Aorta (tissue), 5 donors: ENCODE measurements at regions not wholly inside any gene's neighbourhood (a gene's known extent, or its start where the extent isn't known, plus 50 kb on each side); places are given as distances from the start of the nearest gene placed in this dataset.
A peak's percentile ranks its signal among the peaks of the same experiment; 100 is the strongest.
"Not testable (repeated sequence)": the region's sequence is repeated elsewhere in the genome, so short reads cannot be mapped to it uniquely, and the experiment has no call there.

Source experiments
- ATAC-seq: fragments of 200-7000 bp; cut with Tn5 transposase; one replicate; pipeline ENCODE4 v1.9.1; 2022; ENCODE audit warnings: moderate library complexity; ENCODE audit not compliant: low FRiP score
- DNase-seq, 2 donors: peaks; one replicate each; pipeline ENCODE4 v3.0.0-alpha.2; 2020
- H3K27ac ChIP-seq, 2 donors: one replicate each; pipeline ENCODE4 v1.5.1; 2013; ENCODE audit warnings: low read length in 2 of 2, mild to moderate bottlenecking in 2 of 2, moderate library complexity in 2 of 2, control low read depth in 1 of 2, inconsistent platforms in 1 of 2, low read depth in 1 of 2
- H3K27me3 ChIP-seq, 2 donors: one replicate each; pipeline ENCODE4 v1.6.1; 2013; ENCODE audit warnings: control low read depth in 1 of 2, low read length in 1 of 2, mild to moderate bottlenecking in 1 of 2, moderate library complexity in 1 of 2; ENCODE audit not compliant: insufficient read depth in 2 of 2, control insufficient read depth in 1 of 2
- H3K36me3 ChIP-seq, 2 donors: one replicate each; pipeline ENCODE4 v1.6.1; 2013; ENCODE audit warnings: control low read depth in 1 of 2, low read length in 1 of 2, mild to moderate bottlenecking in 1 of 2; ENCODE audit not compliant: insufficient read depth in 2 of 2, control insufficient read depth in 1 of 2
- H3K4me1 ChIP-seq, 2 donors: one replicate each; pipeline ENCODE4 v1.6.1; 2013; ENCODE audit warnings: low read length in 2 of 2, control low read depth in 1 of 2, mild to moderate bottlenecking in 1 of 2, moderate library complexity in 1 of 2; ENCODE audit not compliant: insufficient read depth in 2 of 2, control insufficient read depth in 1 of 2
- H3K4me3 ChIP-seq, 2 donors: one replicate each; pipeline ENCODE4 v1.5.1; 2013; ENCODE audit warnings: low read length in 2 of 2, control low read depth in 1 of 2, mild to moderate bottlenecking in 1 of 2
- H3K9me3 ChIP-seq: one replicate; pipeline ENCODE4 v1.6.1; 2013; ENCODE audit warnings: mild to moderate bottlenecking, low read length; ENCODE audit not compliant: control insufficient read depth
- WGBS, 2 donors: extraction: QIAGEN DNeasy Blood & Tissue Kit; methylation state at CpG; one replicate each; pipeline ENCODE4 v1.1.7; 2013; 5-methylcytosine and 5-hydroxymethylcytosine counted together
- intact Hi-C, 2 donors: fragments of 100-400 bp; cut with DNase I; formaldehyde crosslinking; loops; one replicate each; pipeline versions ENCODE4 v1.14.2 to v1.15.0; 2022
- donor health status: healthy with polysubstance abuse.
- donor health status: Bipolar disorder and iron deficiency.
- donor health status: DM: no; HTN: no; CAD: no.
- donor health status: DM: no; HTN: no; CAD: no.
- donor health status: DM: yes; HTN: yes; CAD: no.

DNA sequence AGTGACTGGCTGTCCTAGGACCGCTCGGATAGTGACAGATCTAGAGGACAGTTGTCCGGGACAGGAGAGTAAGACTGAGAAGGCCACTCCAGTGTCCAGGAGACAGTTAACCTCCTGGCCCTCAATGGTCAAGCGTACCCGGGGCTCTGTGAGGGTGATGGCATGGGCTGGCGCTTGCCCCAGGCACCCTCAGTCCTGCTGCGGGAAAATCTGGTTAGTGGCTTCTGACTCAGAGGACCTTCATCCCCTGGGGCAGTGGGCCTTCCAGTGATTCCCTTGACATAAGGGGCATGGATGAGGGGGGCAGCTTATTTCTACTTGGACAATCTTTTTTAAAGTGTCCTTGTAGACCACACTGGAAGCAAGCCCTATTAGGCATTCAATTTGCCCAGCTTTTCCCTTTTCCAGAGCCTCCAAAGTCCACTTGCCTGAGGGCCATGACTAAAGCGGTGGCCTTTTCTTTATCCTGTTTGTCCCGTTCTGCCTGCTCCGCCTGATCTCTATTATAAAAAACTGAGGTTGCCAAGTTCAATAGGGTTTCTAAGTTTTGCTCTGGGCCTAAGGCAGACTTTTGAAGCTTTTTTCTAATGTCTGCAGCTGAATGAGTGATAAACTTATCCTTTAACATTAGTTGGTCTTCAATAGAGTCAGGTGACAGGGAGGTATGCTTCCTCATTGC is 139.8 kb downstream of the COX18 start:
- H3K4me3 ChIP-seq, H3K4me1 ChIP-seq, H3K27ac ChIP-seq, ATAC-seq, H3K27me3 ChIP-seq, DNase-seq, intact Hi-C loops, H3K36me3 ChIP-seq, H3K9me3 ChIP-seq: not testable (repeated sequence)
- 92 to 95% methylated on average over 10 of the region's 10 CpGs for WGBS, 2 donors

DNA sequence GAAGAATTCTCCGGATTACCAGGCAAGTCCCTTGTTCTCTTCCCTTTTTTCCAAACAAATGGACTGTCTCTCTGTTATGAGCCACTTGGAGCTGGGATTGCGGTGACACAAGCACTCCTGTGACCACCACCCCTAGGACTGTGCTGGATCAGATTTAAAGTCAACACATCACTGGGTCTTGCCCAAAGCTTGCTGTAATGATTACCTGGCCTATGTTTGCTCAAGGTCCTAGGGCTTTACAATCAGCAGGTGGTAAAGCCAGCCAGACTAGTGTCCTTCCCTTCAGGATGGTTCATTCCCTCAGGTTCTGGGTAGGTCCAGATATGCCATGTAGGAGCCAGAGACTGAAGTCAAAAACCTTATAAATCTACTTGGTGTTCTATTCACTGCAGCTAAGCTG is 144.7 kb downstream of the COX18 start:
- WGBS, 2 donors: 98% methylated on average over 2 of the region's 2 CpGs

DNA sequence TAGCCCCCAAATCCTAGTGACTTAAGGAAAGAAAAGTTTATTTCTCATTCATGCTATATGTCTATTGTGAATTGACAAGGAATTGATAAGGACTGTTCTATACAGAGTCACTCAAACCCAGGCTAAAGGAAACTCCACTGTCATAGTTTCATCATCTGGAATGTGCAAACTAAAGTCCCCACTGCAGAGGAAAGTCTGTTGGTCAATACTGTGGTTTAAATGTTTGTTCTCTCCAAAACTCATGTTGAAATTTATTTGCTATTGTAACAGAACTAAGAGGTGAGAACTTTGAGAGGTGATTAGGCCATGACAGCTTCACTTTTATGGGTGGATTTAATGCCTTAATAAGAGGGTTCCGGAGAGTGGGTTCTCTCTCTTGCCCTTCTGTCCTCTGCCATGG is 149.6 kb downstream of the COX18 start:
- no peak overlapping the region for H3K27ac ChIP-seq
- no peaks in the 10 kb centered on the region for H3K36me3 ChIP-seq
- intact Hi-C loops: loop anchor here in 1 of 2 donors (10.0 kb wide), 2 partner anchors 95 to 215 kb away; no protein-coding TSS in a partner anchor
- H3K4me1 ChIP-seq: no peaks in the 10 kb centered on the region
- no peaks in the 10 kb centered on the region for H3K9me3 ChIP-seq
- DNase-seq (no peak), ATAC-seq (no peak)
- 94 to 96% methylated on average over 1 of the region's 1 CpG for WGBS, 2 donors
- no peak overlapping the region for H3K4me3 ChIP-seq
- no peaks in the 10 kb centered on the region for H3K27me3 ChIP-seq

More for the DNA sequence above, 144.7 kb downstream of the COX18 start:
- no peak overlapping the region for H3K27ac ChIP-seq
- H3K4me1 ChIP-seq: no peaks in the 10 kb centered on the region
- H3K36me3 ChIP-seq: no peaks in the 10 kb centered on the region
- H3K27me3 ChIP-seq: no peaks in the 10 kb centered on the region
- intact Hi-C loops: no loop called here
- no peak overlapping the region for H3K4me3 ChIP-seq
- H3K9me3 ChIP-seq: no peaks in the 10 kb centered on the region
- ATAC-seq (no peak), DNase-seq (no peak)

DNA sequence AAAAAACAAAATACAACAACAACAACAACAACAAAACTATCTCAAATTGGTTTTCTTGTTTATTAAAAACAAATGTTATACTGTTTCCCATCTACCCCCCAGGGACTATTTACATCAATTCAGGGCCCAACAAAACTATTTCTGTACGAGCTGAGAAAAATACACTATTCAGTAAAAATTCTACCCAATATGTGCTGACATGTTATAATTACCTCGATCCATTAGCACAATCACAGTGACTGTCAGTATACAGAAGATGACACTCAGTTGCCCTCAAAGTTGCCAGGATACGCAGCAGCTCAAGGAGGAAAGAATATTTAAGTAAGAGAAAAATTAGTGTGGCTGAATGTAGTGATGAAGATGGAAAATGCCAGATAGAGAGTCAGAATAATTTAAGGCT is 150.1 kb downstream of the COX18 start:
- DNase-seq: no peak
- no peak overlapping the region for H3K4me3 ChIP-seq
- H3K27me3 ChIP-seq: no peaks in the 10 kb centered on the region
- WGBS, 2 donors: 92 to 97% methylated on average over 3 of the region's 3 CpGs
- H3K4me1 ChIP-seq: no peaks in the 10 kb centered on the region
- intact Hi-C loops: loop anchor here in 1 of 2 donors (10.0 kb wide), 2 partner anchors 95 to 215 kb away; no protein-coding TSS in a partner anchor
- no peak for ATAC-seq
- no peaks in the 10 kb centered on the region for H3K36me3 ChIP-seq
- no peak overlapping the region for H3K27ac ChIP-seq
- no peaks in the 10 kb centered on the region for H3K9me3 ChIP-seq

DNA sequence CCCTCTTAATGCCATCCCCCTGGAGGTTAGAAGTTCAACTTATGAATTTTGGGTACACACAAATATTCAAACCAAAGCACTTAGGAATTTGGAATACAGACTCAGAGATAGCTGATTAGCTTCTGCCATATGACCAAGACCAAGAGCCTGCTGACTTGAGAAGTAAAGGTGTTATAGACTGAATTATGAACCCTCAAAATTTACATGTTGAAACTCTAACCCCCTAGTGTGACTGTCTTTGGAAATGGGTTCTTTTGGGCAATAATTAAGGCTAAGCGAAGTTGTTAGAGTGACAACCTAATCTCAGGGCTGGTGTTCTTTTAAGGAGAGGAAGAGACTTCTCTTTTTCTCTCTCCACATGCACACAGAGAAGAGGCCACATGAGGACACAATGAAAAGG is 151.2 kb downstream of the COX18 start:
- WGBS, 2 donors: 100% methylated on average over 1 of the region's 1 CpG
- Histone ChIP-seq H3K36me3 (no peaks in the 10 kb centered on the region), H3K9me3 (no peaks in the 10 kb centered on the region), H3K27ac (no peak overlapping the region), H3K4me3 (no peak overlapping the region), H3K27me3 (no peaks in the 10 kb centered on the region), H3K4me1 (no peaks in the 10 kb centered on the region)
- intact Hi-C loops: loop anchor here in 1 of 2 donors (10.0 kb wide), 2 partner anchors 96 to 214 kb away; no protein-coding TSS in a partner anchor
- ATAC-seq: no peak
- no peak for DNase-seq

DNA sequence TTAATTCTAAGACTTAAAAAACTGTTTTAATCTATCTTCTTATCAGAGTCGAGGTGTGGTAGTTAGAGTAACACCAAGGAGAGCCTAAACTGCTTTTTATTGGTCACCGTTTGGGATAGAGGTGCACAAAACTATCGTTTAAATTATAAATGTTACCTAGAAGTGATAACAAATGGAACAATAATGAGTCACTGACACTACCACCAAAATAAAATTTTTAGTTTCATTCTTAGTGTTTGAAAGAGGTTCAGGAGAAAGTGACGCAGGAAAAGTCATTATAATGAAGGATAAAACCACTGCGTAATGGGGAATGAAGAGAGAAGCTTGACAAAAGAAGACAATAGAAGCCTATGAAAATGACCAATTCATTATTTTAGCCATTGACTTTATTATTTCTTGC is 158.2 kb downstream of the COX18 start:
- Histone ChIP-seq H3K9me3 (no peaks in the 10 kb centered on the region), H3K27me3 (no peaks in the 10 kb centered on the region), H3K27ac (no peak overlapping the region), H3K4me1 (no peaks in the 10 kb centered on the region), H3K36me3 (no peaks in the 10 kb centered on the region), H3K4me3 (no peak overlapping the region)
- WGBS, 2 donors: 47 to 50% methylated on average over 5 of the region's 5 CpGs
- intact Hi-C loops: loop anchor here in 1 of 2 donors (10.0 kb wide), 2 partner anchors 103 to 207 kb away; no protein-coding TSS in a partner anchor
- no peak for DNase-seq
- ATAC-seq: no peak

DNA sequence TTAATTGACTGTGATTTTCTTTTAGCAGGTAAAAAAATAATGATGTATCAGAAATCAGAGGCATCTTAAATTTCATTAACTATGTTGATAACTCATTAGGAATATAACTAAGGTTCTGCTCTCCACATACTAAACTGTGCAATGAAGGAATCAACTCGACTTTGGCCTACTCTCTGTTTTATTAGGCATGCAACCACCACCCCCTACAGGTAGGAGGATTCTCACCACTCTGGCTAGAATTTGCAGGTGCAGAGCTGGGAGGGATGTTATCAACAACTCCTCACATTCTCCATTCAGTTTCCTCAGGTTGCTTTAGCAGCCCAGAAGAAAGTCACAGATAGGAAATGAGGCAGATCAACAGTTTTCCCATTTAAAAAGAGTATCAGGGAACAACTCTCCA is 160.1 kb downstream of the COX18 start:
- intact Hi-C loops: loop anchor here in 1 of 2 donors (5.0 kb wide), 1 partner anchor 207 kb away; no protein-coding TSS in a partner anchor
- no peaks in the 10 kb centered on the region for H3K36me3 ChIP-seq
- no peaks in the 10 kb centered on the region for H3K9me3 ChIP-seq
- no peak overlapping the region for H3K4me3 ChIP-seq
- DNase-seq (no peak), ATAC-seq (peak; percentile 67)
- WGBS, 2 donors: 13 to 16% methylated on average over 1 of the region's 1 CpG
- H3K27me3 ChIP-seq: no peaks in the 10 kb centered on the region
- no peak overlapping the region for H3K27ac ChIP-seq
- no peaks in the 10 kb centered on the region for H3K4me1 ChIP-seq

DNA sequence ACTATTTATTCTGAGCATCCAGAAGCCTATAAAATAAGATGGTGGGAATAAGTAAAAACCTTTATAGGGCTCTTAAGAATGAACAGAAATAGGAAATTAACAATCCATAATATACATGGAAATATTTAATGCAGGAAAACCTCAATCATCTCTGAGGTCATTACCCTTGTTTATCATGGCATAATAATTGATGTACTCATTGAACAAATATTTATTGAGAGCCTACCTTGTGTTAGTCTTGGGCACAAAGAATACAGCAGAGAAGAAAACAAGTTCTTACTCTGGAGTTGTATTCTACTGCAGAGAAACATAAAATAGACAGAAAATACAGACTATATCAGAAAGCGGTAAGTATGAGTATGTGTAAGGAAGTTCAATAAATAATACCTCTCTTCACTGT is 167.2 kb downstream of the COX18 start:
- Histone ChIP-seq H3K36me3 (no peaks in the 10 kb centered on the region), H3K27me3 (no peaks in the 10 kb centered on the region), H3K4me3 (no peak overlapping the region), H3K4me1 (peaks cover 0 to 2% of the 10 kb centered on the region in 2 donors), H3K9me3 (no peaks in the 10 kb centered on the region), H3K27ac (no peak overlapping the region)
- intact Hi-C loops: no loop called here
- ATAC-seq (no peak), DNase-seq (no peak)
- 0% methylated on average over 1 of the region's 1 CpG for WGBS, 2 donors

DNA sequence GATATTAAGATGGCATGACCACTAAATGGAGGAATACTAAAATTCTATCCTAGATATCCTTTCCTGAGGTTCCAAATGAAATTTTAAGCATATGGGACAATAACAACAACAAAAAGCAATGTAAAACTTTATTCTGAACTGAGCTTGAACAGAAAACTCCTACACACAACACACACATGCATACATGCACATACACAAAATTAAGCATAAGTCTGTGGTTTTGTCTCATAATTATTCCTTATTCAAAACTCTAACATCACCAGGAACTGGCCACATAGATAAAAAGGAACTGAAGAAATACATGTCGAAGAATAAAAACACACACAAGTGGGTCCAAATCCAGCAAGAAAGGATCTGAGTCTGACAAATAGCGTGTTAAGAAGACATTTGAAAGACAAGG is 168.0 kb downstream of the COX18 start:
- DNase-seq (no peak), ATAC-seq (no peak)
- Histone ChIP-seq H3K9me3 (no peaks in the 10 kb centered on the region), H3K36me3 (no peaks in the 10 kb centered on the region), H3K4me1 (peaks cover 0 to 5% of the 10 kb centered on the region in 2 donors), H3K27ac (no peak overlapping the region), H3K4me3 (no peak overlapping the region), H3K27me3 (no peaks in the 10 kb centered on the region)
- intact Hi-C loops: no loop called here
- WGBS, 2 donors: 46 to 48% methylated on average over 2 of the region's 2 CpGs
